Gastrocnemius medialis (tissue), 4 donors: ENCODE measurements at regions not wholly inside any gene's neighbourhood (a gene's known extent, or its start where the extent isn't known, plus 50 kb on each side); places are given as distances from the start of the nearest gene placed in this dataset.

Source experiments
- CTCF ChIP-seq, 5 experiments: fragments of 450-650 bp in 3 of 5; fragments of 200-600 bp in 2 of 5; sonication (generic) in 2 of 5; IDR thresholded peaks in 4 of 5; conservative IDR thresholded peaks in 1 of 5; 1 replicate in 4 of 5; 2 replicates in 1 of 5; pipeline ENCODE4 v1.5.1; 2016 to 2019; ENCODE audit warnings: antibody characterized with exemption in 5 of 5, mild to moderate bottlenecking in 3 of 5, moderate library complexity in 3 of 5
- POLR2A ChIP-seq, 2 donors: fragments of 450-650 bp; IDR thresholded peaks; one replicate each; pipeline ENCODE4 v1.6.1; 2017; ENCODE audit warnings: antibody characterized with exemption in 2 of 2, mild to moderate bottlenecking in 2 of 2, moderate library complexity in 2 of 2

GRCh38 chr2:60608679-60609078 lies 55.2 kb upstream of the BCL11A start:
- TF ChIP-seq CTCF (IDR thresholded peaks at IDR 0.05 in 4 of 5, conservative IDR thresholded peaks at IDR 0.05 in 1 of 5) (no peak), POLR2A (IDR thresholded peaks at IDR 0.05) (no peak)
